Astrocyte of the cerebellum (primary cell): ENCODE measurements at regions not wholly inside any gene's neighbourhood (a gene's known extent, or its start where the extent isn't known, plus 50 kb on each side); places are given as distances from the start of the nearest gene placed in this dataset.

Experiments used
- DNase-seq: peaks from one replicate; pipeline ENCODE4 v3.0.0-alpha.2; 2011; ENCODE audit warnings: low read depth
- H3K4me3 ChIP-seq: 2 replicates; pipeline ENCODE4 v1.5.1; 2011; ENCODE audit warnings: mild to moderate bottlenecking, low read depth, low read length, moderate library complexity
- in situ Hi-C: cut with HindIII; loops from 2 replicates; pipeline ENCODE4 v1.10.0; 2017; ENCODE audit warnings: low sequenced_read_pairs
- TF ChIP-seq, protein P1 (sequence below): IDR thresholded peaks from 2 replicates; pipeline ENCODE4 v1.5.1; 2012; ENCODE audit warnings: low read length, low read depth, moderate library complexity, mild to moderate bottlenecking; ENCODE audit errors: missing control alignments

DNA sequence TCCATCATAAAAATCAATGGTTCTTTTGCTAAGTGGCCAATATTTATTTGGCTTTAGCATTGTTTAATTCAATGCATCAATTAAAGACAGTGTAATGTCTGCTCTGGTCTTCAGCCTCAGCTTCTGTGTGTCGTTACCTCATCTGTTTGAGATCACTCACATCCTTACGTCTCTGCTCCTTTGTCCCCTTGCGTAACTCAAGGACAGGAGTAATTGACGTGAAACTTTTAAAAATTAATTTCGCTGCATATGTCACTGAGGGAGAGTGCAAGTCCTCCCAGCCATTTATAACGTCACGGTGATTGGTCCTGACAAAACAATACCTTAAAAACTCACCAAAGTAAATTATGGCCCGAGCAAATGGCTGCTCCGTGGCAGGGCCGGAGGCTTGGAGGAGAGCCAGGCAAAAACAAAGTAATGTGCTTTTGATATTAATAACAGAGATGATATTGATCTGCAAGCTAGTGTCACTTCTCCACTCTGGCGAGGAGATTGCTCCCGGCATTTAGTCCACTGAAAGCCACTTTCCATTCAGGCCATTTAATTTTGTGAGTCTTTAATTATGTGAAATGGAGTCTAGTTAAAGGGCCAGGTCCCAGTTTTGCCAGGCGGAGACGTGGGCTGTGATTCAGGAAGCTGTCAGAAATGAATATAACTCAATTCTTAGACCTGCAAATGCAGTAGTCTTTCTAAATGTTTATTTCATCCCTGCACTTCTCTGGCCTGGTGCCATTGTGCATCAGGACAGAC, 150.9 kb upstream of the POU3F1 start:
- TF ChIP-seq, protein P1, sequence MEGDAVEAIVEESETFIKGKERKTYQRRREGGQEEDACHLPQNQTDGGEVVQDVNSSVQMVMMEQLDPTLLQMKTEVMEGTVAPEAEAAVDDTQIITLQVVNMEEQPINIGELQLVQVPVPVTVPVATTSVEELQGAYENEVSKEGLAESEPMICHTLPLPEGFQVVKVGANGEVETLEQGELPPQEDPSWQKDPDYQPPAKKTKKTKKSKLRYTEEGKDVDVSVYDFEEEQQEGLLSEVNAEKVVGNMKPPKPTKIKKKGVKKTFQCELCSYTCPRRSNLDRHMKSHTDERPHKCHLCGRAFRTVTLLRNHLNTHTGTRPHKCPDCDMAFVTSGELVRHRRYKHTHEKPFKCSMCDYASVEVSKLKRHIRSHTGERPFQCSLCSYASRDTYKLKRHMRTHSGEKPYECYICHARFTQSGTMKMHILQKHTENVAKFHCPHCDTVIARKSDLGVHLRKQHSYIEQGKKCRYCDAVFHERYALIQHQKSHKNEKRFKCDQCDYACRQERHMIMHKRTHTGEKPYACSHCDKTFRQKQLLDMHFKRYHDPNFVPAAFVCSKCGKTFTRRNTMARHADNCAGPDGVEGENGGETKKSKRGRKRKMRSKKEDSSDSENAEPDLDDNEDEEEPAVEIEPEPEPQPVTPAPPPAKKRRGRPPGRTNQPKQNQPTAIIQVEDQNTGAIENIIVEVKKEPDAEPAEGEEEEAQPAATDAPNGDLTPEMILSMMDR = no peak
- H3K4me3 ChIP-seq = no peak overlapping the region
- in situ Hi-C loops = no loop called here
- DNase-seq = no peak

GRCh38 chr1:38194472-38194871, 147.9 kb upstream of the POU3F1 start:
- TF ChIP-seq, protein P1 = no peak
- in situ Hi-C loops = no loop called here
- no peak overlapping the region for H3K4me3 ChIP-seq
- no peak for DNase-seq

GRCh38 chr1:38193040-38193439, 146.4 kb upstream of the POU3F1 start:
- DNase-seq = no peak
- in situ Hi-C loops = no loop called here
- TF ChIP-seq, protein P1 = no peak
- no peak overlapping the region for H3K4me3 ChIP-seq

- no peak for DNase-seq
- in situ Hi-C loops = no loop called here
- TF ChIP-seq, protein P1 = no peak
- no peak overlapping the region for H3K4me3 ChIP-seq
These were observed 144.9 kb upstream of the POU3F1 start for GRCh38 chr1:38191461-38191860.

DNA sequence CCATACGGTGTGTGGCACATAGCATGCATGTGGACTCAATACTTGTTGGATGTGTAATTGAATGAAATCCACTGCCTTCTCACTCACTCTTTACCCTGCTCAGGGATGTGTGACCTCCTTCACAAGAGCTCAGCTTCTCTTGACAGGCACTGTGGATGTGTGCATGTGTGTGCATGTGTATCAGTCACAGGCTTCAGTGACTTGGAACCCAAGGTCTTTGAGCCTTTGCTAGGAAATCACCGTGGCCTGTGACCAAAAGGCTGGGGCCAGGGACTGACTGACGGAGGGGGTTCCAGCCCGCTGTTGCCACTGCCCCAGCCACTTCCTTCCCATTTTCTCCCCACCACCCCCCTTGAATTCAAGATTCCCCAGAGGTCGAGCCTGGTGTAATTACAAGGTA, 144.4 kb upstream of the POU3F1 start:
- TF ChIP-seq, protein P1 = no peak
- DNase-seq = no peak
- in situ Hi-C loops = no loop called here
- no peak overlapping the region for H3K4me3 ChIP-seq

DNA sequence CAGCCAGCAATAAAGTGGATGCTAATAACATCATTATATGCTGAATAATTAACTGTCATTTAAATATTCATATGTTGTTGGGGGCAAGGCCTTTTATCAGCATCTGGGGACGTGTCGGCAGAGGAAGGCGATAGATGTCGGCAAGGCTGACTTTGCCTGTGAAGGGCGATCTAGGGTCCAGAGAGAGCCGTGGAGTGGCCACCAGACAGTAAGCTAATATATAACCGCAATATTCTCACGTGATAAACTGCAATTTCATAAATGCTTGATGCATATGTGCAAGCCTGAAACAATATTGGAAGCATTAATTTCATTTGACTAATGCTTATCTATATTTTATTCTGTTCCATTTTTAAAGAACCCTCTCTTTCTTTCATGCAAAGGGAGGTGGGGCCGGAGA, 141.0 kb upstream of the POU3F1 start:
- TF ChIP-seq, protein P1 = no peak
- in situ Hi-C loops = no loop called here
- no peak for DNase-seq
- H3K4me3 ChIP-seq = no peak overlapping the region

GRCh38 chr1:38186566-38186965, 140.0 kb upstream of the POU3F1 start:
- in situ Hi-C loops = no loop called here

More at GRCh38 chr1:38186566-38186965, 140.0 kb upstream of the POU3F1 start:
- no peak for DNase-seq
- TF ChIP-seq, protein P1 = no peak
- no peak overlapping the region for H3K4me3 ChIP-seq
